HG03108 (cell line): ENCODE measurements at regions not wholly inside any gene's neighbourhood (a gene's known extent, or its start where the extent isn't known, plus 50 kb on each side); places are given as distances from the start of the nearest gene placed in this dataset.

Source experiments
- ATAC-seq: cut with Tn5 transposase; IDR thresholded peaks from one replicate; pipeline ENCODE4 v1.9.1; 2021; ENCODE audit warnings: moderate library complexity; ENCODE audit not compliant: unreplicated experiment

- ATAC-seq: no peak
Observed at GRCh38 chr5:143695244-143695864, 116.6 kb upstream of the HMHB1 start.

GRCh38 chr5:143694357-143694756, 117.6 kb upstream of the HMHB1 start:
- ATAC-seq: no peak

- ATAC-seq: no peak
Observed at GRCh38 chr5:143693651-143694252, 118.2 kb upstream of the HMHB1 start.

DNA sequence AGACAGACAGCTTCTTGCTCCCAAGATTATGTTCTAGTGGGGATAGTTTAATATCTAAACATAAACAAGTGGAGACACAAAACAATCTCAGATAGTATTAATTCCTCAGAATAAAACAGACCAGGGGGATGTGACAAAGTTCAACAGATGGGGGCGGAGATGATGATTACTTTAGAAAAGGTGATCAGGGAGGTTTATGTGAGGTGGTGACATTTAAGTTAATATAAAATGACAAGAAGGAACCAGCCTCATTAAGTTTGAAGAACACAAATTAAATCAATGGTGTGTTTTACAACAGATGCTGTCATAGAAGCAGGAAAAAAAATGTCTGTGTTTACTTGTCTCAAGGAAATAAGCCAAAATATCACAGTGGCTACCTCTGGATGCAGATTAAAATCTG, 119.6 kb upstream of the HMHB1 start:
- ATAC-seq: no peak

GRCh38 chr5:143691945-143692290, 120.0 kb upstream of the HMHB1 start:
- no peak for ATAC-seq

GRCh38 chr5:143691287-143691944, 120.5 kb upstream of the HMHB1 start:
- no peak for ATAC-seq

GRCh38 chr5:143687604-143688003, 124.4 kb upstream of the HMHB1 start:
- no peak for ATAC-seq

DNA sequence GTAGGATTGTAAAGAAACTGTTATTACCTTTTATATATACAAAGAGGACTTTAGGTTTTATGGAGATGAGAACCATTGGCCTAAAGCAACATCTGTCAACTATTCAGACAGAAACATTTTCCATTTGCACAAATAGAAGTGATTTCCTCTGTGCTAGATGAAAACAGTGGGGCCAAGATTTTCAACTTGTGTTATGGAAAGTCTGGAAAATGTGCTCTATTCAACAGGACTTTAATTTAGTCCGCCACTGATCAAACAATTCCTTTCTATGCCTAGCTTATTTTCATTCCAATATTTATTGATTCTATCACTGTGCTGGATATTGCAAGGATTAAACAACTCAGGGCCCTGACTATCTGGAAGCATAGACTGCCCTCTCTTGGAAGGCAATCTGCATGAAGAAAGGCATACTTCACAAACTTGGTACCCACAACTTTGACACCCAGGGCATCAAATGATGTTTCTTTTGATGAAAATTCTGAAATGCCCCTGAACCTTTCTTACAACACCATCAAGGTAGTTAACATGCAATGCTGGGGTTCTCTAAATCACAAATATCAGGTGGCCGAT, 126.6 kb upstream of the HMHB1 start:
- no peak for ATAC-seq

GRCh38 chr5:143683459-143683858, 128.5 kb upstream of the HMHB1 start:
- no peak for ATAC-seq

- ATAC-seq: no peak
Observed at GRCh38 chr5:143682929-143683386, 129.0 kb upstream of the HMHB1 start.

- no peak for ATAC-seq
Observed at GRCh38 chr5:143682246-143682905, 129.6 kb upstream of the HMHB1 start.

- ATAC-seq: no peak
Observed at GRCh38 chr5:143680672-143681259, 131.2 kb upstream of the HMHB1 start.

DNA sequence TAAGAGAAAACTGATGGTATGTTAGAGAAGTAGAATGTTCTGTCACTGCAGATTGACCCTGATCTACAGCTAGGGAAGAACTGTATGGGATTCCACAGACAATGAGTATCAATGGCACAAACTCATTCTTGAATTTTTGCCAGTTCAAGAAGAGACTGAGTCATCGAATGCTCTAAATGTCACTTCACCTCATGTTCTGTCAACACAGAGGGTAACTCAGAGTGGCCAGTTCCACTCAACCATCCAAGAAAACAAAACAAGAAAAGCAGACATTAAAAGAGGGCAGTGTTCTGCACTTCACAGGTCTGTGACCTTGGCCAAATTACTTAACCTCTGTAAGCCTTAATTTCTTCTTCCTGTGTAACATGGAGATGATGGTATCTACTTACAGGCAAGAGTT, 132.2 kb upstream of the HMHB1 start:
- no peak for ATAC-seq

GRCh38 chr5:143678148-143678905, 133.6 kb upstream of the HMHB1 start:
- ATAC-seq: no peak

- ATAC-seq: no peak
Observed at GRCh38 chr5:143677403-143677802, 134.6 kb upstream of the HMHB1 start.

DNA sequence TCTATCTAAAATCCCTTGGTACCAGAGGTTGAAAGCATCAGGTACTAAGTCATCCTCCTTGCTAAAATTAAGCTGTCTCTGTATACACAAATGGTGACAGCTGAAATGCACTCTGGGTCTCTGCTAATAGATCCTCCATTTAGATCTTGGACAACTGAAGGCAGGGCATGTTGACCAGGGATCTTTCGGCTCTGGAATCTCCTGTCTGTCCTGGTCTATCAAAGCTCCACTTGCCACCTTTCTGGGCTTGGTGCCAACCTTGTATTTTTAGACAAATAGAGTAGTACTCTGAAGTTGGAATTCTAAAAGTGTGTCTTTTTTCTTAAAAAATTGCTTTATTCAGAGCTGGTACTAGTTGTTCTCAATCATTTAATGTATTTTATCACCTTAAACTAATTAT, 135.2 kb upstream of the HMHB1 start:
- ATAC-seq: no peak

GRCh38 chr5:143674469-143674786, 137.5 kb upstream of the HMHB1 start:
- ATAC-seq: no peak

- no peak for ATAC-seq
Observed at GRCh38 chr5:143673676-143674468, 138.1 kb upstream of the HMHB1 start.

DNA sequence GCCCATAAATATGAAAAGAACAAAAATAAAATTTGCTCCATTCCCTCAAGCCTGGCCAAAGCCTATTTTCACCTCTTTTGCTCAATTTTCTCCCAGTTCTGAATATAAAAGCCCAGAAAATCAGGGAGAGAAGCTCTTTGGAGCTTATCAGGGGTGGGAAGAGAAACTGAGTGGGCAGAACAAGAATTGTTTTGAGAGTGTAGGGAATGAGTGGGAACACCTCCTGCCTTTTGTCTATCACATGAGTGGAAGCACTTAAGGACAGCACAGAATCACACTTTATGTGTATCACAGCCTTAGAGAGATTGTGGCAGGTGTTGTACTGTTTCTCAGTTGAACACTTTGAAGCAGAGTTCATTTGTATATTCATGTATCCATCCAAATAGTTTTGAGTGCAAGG, 139.2 kb upstream of the HMHB1 start:
- ATAC-seq: no peak
